ENCODE measurements at regions not wholly inside any gene's neighbourhood (a gene's known extent, or its start where the extent isn't known, plus 50 kb on each side); places are given as distances from the start of the nearest gene placed in this dataset.

DNA sequence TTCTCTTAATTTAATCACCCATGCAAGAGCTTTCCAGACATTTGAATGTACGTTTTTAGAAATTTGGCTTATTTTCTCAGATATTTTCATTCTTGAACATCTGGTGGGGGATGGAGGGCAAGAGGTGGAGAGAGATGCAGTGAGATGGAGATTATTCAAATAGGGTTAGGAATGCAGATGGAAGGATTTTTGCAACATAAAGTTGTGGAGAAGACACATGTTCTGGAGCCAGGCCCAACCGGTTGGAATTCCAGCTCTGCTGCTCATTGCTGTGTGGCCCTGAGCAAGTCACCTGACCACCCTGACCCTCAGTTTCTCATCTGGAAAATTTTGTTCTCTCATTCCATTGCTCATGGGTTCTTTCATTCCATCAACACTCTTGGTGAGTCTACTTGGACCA is 66.9 kb downstream of the IRX3 start:
- Histone ChIP-seq H4K20me1 (replicated peaks; ENCODE audit: control insufficient read depth, extremely low read depth, insufficient read depth, low read length) (no peaks in the 10 kb centered on the region), H3K9ac (replicated peaks; ENCODE audit: extremely low read depth, insufficient read depth, low read length) (no peak overlapping the region), H3K4me3 (replicated peaks in 1 of 3; ENCODE audit: insufficient read depth in 1 of 3, low read depth in 1 of 3, low read length in 3 of 3) (no peak overlapping the region), H3K4me2 (ENCODE audit: insufficient read depth, low read length) (no peak overlapping the region), H3K27me3 (ENCODE audit: control insufficient read depth in 2 of 2, insufficient read depth in 2 of 2, low read length in 2 of 2) (peaks cover 0 to 1% of the 10 kb centered on the region in 2 experiments), H3K9me1 (replicated peaks; ENCODE audit: control insufficient read depth, extremely low read depth, insufficient read depth, low read length) (no peaks in the 10 kb centered on the region), H3K27ac (ENCODE audit: insufficient read depth, low read depth, low read length) (no peak overlapping the region), H2AFZ (ENCODE audit: low read depth, low read length) (no peak overlapping the region), H3K9me3 (replicated peaks; ENCODE audit: control insufficient read depth, insufficient read depth, low read length) (no peaks in the 10 kb centered on the region), H3K36me3 (ENCODE audit: control insufficient read depth in 2 of 2, extremely low read depth in 1 of 2, insufficient read depth in 2 of 2, low read length in 2 of 2) (no peaks in the 10 kb centered on the region), H3K79me2 (ENCODE audit: control insufficient read depth, insufficient read depth, low read length) (no peaks in the 10 kb centered on the region), H3K4me1 (ENCODE audit: control insufficient read depth, extremely low read depth, insufficient read depth, low read length) (no peaks in the 10 kb centered on the region)
- DNase-seq (ENCODE audit: low read depth, low spot score) = no peak
- FAIRE-seq = no peak
- TF ChIP-seq POLR2AphosphoS5 (IDR thresholded peaks at IDR 0.05; ENCODE audit: insufficient read depth, low read depth, low read length) (no peak), GATA2 (IDR thresholded peaks at IDR 0.05; ENCODE audit: insufficient read depth, insufficient read length, low read depth, low read length) (no peak), MYC (IDR thresholded peaks at IDR 0.05; ENCODE audit: low read depth, low read length) (no peak), FOS (IDR thresholded peaks at IDR 0.05; ENCODE audit: borderline replicate concordance, insufficient read depth, low read length) (no peak), POLR2A (IDR thresholded peaks at IDR 0.05; ENCODE audit: low read depth, low read length) (no peak)
- TF ChIP-seq, protein P1, sequence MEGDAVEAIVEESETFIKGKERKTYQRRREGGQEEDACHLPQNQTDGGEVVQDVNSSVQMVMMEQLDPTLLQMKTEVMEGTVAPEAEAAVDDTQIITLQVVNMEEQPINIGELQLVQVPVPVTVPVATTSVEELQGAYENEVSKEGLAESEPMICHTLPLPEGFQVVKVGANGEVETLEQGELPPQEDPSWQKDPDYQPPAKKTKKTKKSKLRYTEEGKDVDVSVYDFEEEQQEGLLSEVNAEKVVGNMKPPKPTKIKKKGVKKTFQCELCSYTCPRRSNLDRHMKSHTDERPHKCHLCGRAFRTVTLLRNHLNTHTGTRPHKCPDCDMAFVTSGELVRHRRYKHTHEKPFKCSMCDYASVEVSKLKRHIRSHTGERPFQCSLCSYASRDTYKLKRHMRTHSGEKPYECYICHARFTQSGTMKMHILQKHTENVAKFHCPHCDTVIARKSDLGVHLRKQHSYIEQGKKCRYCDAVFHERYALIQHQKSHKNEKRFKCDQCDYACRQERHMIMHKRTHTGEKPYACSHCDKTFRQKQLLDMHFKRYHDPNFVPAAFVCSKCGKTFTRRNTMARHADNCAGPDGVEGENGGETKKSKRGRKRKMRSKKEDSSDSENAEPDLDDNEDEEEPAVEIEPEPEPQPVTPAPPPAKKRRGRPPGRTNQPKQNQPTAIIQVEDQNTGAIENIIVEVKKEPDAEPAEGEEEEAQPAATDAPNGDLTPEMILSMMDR (IDR thresholded peaks at IDR 0.05; ENCODE audit: extremely low read depth in 1 of 2, insufficient read depth in 1 of 2, low read depth in 1 of 2, low read length in 2 of 2) = no peak
- TF ChIP-seq, protein P2, sequence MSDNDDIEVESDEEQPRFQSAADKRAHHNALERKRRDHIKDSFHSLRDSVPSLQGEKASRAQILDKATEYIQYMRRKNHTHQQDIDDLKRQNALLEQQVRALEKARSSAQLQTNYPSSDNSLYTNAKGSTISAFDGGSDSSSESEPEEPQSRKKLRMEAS (IDR thresholded peaks at IDR 0.05; ENCODE audit: insufficient read depth, insufficient read length) = no peak
- CTCF ChIA-PET = no interaction called here
- intact Hi-C loops (cut with micrococcal nuclease) = no loop called here
- dilution Hi-C loops (cut with MboI; ENCODE audit: extremely low pct_ligation_motif_present, low sequenced_read_pairs) = no loop called here
- no TSS peak for BruUV-seq (replicated peaks)
- POLR2A ChIA-PET = no interaction called here

DNA sequence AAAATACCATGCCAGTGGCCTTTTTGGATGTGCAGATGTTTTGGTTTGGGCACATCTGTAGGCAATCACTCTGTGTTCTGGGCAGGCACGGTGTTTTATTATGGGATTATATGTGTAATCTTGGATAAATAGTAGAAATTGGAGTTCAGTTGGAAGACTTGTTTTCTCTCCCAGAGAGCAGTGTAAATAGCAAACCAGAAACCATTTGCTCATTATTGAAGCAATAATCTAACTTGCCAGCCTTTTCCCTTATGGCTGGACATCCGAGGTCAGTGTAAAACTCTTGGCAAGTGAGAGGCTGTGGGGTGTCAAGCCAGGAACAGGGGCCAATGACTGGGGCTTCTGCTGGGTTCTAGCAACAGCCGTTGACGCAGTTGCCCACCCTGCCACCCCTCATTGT is 69.9 kb downstream of the IRX3 start:
- Histone ChIP-seq H3K27me3 (ENCODE audit: control insufficient read depth in 2 of 2, insufficient read depth in 2 of 2, low read length in 2 of 2) (peaks cover 0 to 3% of the 10 kb centered on the region in 2 experiments), H3K4me3 (replicated peaks in 1 of 3; ENCODE audit: insufficient read depth in 1 of 3, low read depth in 1 of 3, low read length in 3 of 3) (no peak overlapping the region), H3K27ac (ENCODE audit: insufficient read depth, low read depth, low read length) (no peak overlapping the region), H3K9me1 (replicated peaks; ENCODE audit: control insufficient read depth, extremely low read depth, insufficient read depth, low read length) (no peaks in the 10 kb centered on the region), H2AFZ (ENCODE audit: low read depth, low read length) (no peak overlapping the region), H3K9ac (replicated peaks; ENCODE audit: extremely low read depth, insufficient read depth, low read length) (no peak overlapping the region), H3K79me2 (ENCODE audit: control insufficient read depth, insufficient read depth, low read length) (no peaks in the 10 kb centered on the region), H4K20me1 (replicated peaks; ENCODE audit: control insufficient read depth, extremely low read depth, insufficient read depth, low read length) (no peaks in the 10 kb centered on the region), H3K36me3 (ENCODE audit: control insufficient read depth in 2 of 2, extremely low read depth in 1 of 2, insufficient read depth in 2 of 2, low read length in 2 of 2) (no peaks in the 10 kb centered on the region), H3K4me1 (ENCODE audit: control insufficient read depth, extremely low read depth, insufficient read depth, low read length) (no peaks in the 10 kb centered on the region), H3K9me3 (replicated peaks; ENCODE audit: control insufficient read depth, insufficient read depth, low read length) (no peaks in the 10 kb centered on the region), H3K4me2 (ENCODE audit: insufficient read depth, low read length) (no peak overlapping the region)
- POLR2A ChIA-PET = no interaction called here
- FAIRE-seq (no peak), DNase-seq (ENCODE audit: low read depth, low spot score) (no peak)
- BruUV-seq (replicated peaks) = no TSS peak
- TF ChIP-seq JUN (IDR thresholded peaks at IDR 0.05; ENCODE audit: borderline replicate concordance, insufficient read depth, insufficient read length, low read depth) (no peak), EZH2 (IDR thresholded peaks at IDR 0.05; ENCODE audit: borderline replicate concordance, low read depth, low read length, severe bottlenecking) (no peak), GATA2 (IDR thresholded peaks at IDR 0.05; ENCODE audit: insufficient read depth, insufficient read length, low read depth, low read length) (no peak), MYC (IDR thresholded peaks at IDR 0.05; ENCODE audit: low read depth, low read length) (no peak), POLR2AphosphoS5 (IDR thresholded peaks at IDR 0.05; ENCODE audit: insufficient read depth, low read depth, low read length) (no peak), FOS (IDR thresholded peaks at IDR 0.05; ENCODE audit: borderline replicate concordance, insufficient read depth, low read length) (no peak), POLR2A (IDR thresholded peaks at IDR 0.05; ENCODE audit: low read depth, low read length) (no peak)
- TF ChIP-seq, protein P1 (IDR thresholded peaks at IDR 0.05; ENCODE audit: extremely low read depth in 1 of 2, insufficient read depth in 1 of 2, low read depth in 1 of 2, low read length in 2 of 2) = no peak
- TF ChIP-seq, protein P2 (IDR thresholded peaks at IDR 0.05; ENCODE audit: insufficient read depth, insufficient read length) = no peak
- dilution Hi-C loops (cut with MboI; ENCODE audit: extremely low pct_ligation_motif_present, low sequenced_read_pairs) = no loop called here
- CTCF ChIA-PET = no interaction called here
- intact Hi-C loops (cut with micrococcal nuclease) = no loop called here

Data from endothelial cell of umbilical vein (primary cell).